GM18505 (cell line): ENCODE measurements at regions not wholly inside any gene's neighbourhood (a gene's known extent, or its start where the extent isn't known, plus 50 kb on each side); places are given as distances from the start of the nearest gene placed in this dataset.

Experiments
- ATAC-seq: cut with Tn5 transposase; IDR thresholded peaks from one replicate; pipeline ENCODE4 v1.9.1; 2021; ENCODE audit not compliant: unreplicated experiment
- POLR2A ChIP-seq: IDR thresholded peaks from 4 replicates; pipeline ENCODE4 v1.6.1; 2011; ENCODE audit warnings: borderline replicate concordance; ENCODE audit not compliant: insufficient read depth, insufficient read length; ENCODE audit errors: extremely low read depth

- ATAC-seq: no peak
- TF ChIP-seq POLR2A: no peak
These were observed 289.2 kb upstream of the SALL1 start for GRCh38 chr16:51440131-51440889.

DNA sequence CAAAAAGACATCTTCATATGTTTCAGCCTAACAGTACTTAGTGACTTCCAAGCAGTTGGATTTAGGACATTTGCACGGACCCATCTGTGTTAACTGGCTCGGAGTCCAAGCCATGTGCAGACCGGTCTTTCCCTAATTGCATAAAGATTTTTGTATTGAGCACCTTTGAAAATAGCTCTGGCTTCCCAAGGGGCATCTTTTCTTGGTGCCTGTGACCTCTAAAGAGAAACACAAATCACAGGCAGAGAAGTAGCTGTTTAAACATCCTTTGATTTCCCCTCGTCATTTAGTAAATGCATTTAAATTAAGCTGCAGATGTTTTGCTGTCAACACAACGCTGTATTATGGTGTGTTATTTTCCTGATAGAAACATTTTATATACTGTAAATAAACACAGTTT lies 288.2 kb upstream of the SALL1 start:
- TF ChIP-seq POLR2A: no peak
- no peak for ATAC-seq

DNA sequence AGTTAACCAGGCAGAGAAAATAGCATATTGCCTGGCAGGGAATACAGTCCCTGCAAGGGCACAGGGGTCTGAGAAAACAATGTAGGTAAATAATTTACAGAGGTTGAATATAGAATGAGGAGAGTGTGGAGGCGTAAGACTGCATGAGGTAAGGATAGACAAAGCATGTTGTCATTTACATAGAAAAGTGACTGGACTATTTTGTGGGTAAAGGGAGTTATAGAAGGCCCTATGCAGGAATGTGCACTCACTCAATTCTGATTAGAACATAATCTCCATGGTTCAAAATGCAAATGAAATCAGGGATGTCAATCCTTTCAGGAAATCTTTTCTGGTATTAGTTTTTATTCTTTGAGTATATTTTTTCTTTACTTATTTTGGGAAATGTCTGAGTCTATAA lies 285.7 kb upstream of the SALL1 start:
- TF ChIP-seq POLR2A: no peak
- ATAC-seq: no peak

GRCh38 chr16:51434567-51435198 lies 283.6 kb upstream of the SALL1 start:
- no peak for TF ChIP-seq POLR2A

DNA sequence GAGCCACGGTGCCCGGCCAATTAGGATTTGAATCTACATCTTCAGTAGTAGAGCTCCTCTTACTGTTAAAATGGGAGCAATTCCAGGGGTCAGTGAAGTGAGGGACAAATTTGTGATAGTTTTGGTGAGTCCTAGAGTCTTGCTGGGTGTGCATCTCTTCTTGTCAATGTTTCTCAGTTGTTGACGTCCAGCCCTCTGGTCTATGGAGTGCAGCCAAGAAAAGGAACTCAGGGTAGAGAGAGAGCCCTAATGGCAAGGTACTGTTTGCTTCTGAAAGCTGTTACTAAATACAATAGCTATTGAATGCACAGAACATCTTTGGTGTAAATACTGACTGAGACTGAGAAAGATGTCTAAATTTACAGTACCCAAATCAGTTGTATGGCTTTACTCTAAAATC lies 282.5 kb upstream of the SALL1 start:
- no peak for ATAC-seq
- TF ChIP-seq POLR2A: no peak

More at GRCh38 chr16:51434567-51435198, 283.6 kb upstream of the SALL1 start:
- no peak for ATAC-seq

DNA sequence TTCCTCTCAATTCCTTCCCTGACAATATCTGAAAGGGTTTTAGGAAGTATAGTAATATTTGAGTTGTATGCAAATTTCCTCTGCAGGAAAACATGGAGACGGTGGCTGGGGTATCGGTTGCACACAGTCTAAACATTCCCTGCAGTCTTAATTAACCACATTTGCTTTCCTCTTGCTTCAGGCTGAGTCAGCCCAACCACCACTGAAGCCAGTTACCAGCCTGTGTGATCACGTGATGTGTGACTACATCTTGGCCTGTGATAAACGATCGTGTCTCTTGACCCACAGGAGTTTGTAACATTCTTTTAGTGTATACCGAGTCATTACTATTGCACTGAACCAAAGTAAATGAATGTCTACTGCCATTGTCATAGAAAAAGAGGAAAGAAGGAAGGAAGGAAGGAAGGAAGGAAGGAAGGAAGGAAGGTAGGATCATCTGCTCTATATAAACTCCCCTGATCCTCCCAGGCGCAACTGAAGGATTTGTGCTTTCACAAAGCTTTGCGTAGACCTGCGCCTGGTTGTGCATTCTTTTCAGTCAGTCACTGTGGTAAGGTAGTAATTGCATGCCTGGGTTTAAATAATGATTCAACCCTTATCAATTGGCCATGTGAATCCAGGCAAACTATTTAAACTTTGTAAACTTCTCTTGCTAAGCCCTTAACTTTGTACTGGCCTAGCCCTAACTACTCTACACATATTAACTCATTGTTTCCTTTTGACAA lies 280.6 kb upstream of the SALL1 start:
- ATAC-seq: no peak
- no peak for TF ChIP-seq POLR2A

DNA sequence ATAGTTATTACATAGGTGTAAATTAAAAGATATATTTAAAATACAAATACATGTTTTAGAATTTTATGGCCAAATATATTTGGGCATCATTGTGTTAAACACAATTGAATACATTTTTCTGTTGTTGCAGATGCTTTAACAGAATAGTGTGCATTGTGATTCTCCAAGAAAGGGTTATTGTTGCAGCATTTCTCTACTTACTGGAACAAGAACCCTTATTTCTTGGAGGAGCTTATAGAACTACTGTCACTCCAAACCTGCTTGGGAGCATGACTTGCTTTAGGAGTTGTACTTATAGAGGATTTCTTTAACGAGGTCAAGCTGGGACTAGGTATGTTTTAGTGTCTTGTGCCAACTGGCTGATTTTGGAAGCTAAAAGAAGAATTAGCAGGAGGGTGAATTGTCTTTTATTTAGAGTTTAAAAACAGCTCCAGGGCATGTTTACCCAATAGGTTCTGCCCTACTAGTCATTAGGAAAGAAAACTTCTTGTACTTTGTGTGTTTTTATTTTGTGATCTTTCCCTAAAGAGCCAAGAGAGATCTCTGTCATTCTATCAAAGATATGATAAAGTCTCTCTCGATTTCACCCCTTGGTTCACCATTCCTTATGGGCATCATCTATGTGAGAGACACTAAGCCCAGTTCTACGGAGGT lies 279.8 kb upstream of the SALL1 start:
- TF ChIP-seq POLR2A: no peak
- ATAC-seq: no peak

DNA sequence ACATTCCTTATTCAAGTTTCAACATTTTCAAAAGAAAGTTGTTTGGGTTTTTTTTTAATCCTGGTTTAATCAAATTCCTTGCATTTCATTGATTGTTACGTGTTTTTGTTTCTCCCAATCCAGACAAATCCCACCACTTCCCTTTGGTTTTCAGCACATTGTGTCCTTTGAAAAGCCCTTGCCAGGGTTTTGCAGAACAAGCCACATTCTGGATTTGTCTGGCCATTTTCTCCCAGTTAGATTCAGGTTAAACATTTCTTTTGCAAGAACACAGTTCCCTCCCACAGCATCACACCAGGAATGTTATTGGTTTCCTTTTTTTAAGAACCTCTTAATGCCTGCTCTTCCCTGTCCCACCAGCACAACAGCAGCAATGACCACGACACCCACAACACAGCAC lies 278.0 kb upstream of the SALL1 start:
- no peak for TF ChIP-seq POLR2A
- ATAC-seq: no peak

DNA sequence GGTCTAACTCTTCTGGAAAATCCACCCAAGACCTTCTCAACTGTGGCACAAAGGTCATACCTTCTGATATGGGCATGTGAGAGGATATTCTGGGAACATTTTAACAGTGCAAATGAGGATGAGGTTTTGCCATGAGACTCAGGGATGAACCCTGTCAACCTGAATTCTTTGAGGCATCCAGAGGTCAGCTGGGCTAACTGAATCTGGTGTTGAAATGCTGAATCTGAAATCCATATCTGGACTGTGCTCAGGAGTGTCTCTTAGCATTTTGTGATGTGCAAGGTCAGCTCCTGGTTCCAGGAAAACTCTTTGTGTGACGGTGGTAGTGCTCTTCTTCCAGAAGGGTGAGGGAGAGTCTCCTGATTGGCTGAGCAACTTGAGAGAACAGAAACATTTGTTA lies 276.0 kb upstream of the SALL1 start:
- no peak for TF ChIP-seq POLR2A
- ATAC-seq: no peak

GRCh38 chr16:51426276-51426675 lies 275.2 kb upstream of the SALL1 start:
- no peak for TF ChIP-seq POLR2A
- no peak for ATAC-seq

- TF ChIP-seq POLR2A: no peak
- ATAC-seq: no peak
These were observed 269.2 kb upstream of the SALL1 start for GRCh38 chr16:51420247-51420646.

GRCh38 chr16:51419768-51420167 lies 268.7 kb upstream of the SALL1 start:
- ATAC-seq: no peak

DNA sequence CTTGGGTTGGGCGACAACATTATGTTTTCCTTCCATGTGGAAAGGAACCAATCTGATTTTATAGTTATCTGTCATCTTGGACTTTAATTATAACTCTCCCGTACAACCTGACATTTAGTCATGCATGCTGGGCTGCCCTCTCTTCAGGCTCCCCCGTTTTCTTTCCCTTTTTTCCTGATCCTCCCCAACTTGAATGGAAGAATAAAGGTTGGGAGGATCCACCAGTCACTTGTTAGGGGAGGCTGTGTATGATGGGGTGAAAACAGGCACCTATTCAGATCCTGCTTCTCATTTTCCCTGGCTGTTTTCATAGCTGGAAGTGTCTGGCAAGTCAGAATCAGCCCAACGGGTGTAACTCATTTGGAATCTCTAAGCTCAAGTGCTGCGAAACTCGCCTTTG lies 267.2 kb upstream of the SALL1 start:
- TF ChIP-seq POLR2A: no peak
- ATAC-seq: no peak

More at GRCh38 chr16:51419768-51420167, 268.7 kb upstream of the SALL1 start:
- TF ChIP-seq POLR2A: no peak

GRCh38 chr16:51416926-51417325 lies 265.9 kb upstream of the SALL1 start:
- no peak for ATAC-seq
- no peak for TF ChIP-seq POLR2A

DNA sequence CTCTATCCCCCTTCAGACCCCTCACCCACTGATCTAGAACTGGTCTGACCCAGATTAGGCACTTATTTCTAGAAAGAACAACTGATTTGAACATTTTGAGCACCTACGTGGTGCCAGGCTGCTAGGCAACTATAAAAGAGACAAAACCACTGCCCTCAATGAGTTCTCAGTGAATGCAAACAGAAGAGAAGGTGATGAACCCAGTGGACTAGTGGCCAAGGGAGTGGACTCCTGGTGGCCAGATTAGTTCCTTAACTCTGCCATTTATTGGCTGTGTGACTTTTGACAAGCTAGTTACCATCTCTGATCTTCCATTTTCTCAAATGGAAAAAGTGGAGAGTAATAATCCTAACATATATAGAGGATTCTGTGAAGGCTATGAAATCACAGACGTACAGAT lies 259.1 kb upstream of the SALL1 start:
- no peak for ATAC-seq
- no peak for TF ChIP-seq POLR2A
